ENCODE measurements at regions not wholly inside any gene's neighbourhood (a gene's known extent, or its start where the extent isn't known, plus 50 kb on each side); places are given as distances from the start of the nearest gene placed in this dataset.

DNA sequence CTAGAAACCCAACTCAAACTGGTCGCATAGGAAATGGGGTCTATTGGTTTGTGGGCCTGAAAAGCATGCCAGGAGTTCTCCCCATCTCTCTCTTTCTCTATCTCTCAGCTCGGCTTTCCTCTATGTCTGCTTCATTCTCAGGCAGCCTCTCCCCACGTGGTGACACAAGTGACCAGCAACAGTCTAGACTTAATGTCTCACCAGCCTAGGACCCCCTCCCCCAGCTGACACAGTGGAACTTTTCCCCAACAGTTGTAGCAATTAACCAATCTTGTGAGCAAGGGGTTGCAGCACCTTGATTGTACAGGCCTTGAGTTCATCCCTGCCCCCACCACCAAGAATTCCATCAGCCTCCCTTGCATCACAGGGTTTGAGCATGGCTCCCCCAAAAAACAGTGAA is 159.8 kb upstream of the KIT start:
- 28% methylated on average over 3 of the region's 3 CpGs for whole genome bisulfite sequencing (ENCODE audit: insufficient coverage, low coverage, missing lambda C conversion rate)
- no TSS peak for BruUV-seq (replicated peaks)
- in situ Hi-C loops (cut with MboI): no loop called here

More for the DNA sequence above, 159.8 kb upstream of the KIT start:
- no peaks in the 10 kb centered on the region for H4K20me1 ChIP-seq (replicated peaks; ENCODE audit: control insufficient read depth, insufficient read depth, low read length)
- ATAC-seq (no peak), FAIRE-seq (peak; percentile 11), DNase-seq (ENCODE audit: extremely low read depth in 1 of 4, low spot score in 3 of 4) (no peak)
- no peaks in the 10 kb centered on the region for H3K79me2 ChIP-seq (ENCODE audit: control insufficient read depth, insufficient read depth, low read length)
- intact Hi-C loops (cut with micrococcal nuclease): no loop called here
- no peak overlapping the region for H3K4me2 ChIP-seq (ENCODE audit: insufficient read depth, low read length)
- H3K36me3 ChIP-seq (ENCODE audit: control insufficient read depth, insufficient read depth, low read length): no peaks in the 10 kb centered on the region
- ChIA-PET POLR2A (no interaction called here), CTCF (ENCODE audit: low intra/inter-chr PET ratio) (no interaction called here)
- H3K27me3 ChIP-seq (ENCODE audit: control insufficient read depth in 2 of 2, insufficient read depth in 2 of 2, low read length in 2 of 2): no peaks in the 10 kb centered on the region
- H3K27ac ChIP-seq (ENCODE audit: extremely low read depth, low read depth, low read length): no peak overlapping the region
- TF ChIP-seq KLF16 (IDR thresholded peaks at IDR 0.05): no peak
- no peak for TF ChIP-seq ZFP1 (CRISPR knock-in tag; IDR thresholded peaks at IDR 0.05)
- no peak for TF ChIP-seq POLR2AphosphoS2 (IDR thresholded peaks at IDR 0.05; ENCODE audit: low read length)
- TF ChIP-seq SRSF3 (IDR thresholded peaks at IDR 0.05; ENCODE audit: insufficient read depth, low read length): no peak
- TF ChIP-seq SUPT5H (IDR thresholded peaks at IDR 0.05): no peak
- TF ChIP-seq ZNF165 (CRISPR knock-in tag; IDR thresholded peaks at IDR 0.05; ENCODE audit: borderline replicate concordance): no peak
- TF ChIP-seq RBM39 (optimal IDR thresholded peaks at IDR 0.05; ENCODE audit: low read depth, low read length): no peak
- no peak for TF ChIP-seq SMARCA5 (IDR thresholded peaks at IDR 0.05)
- no peak for TF ChIP-seq FOXJ3 (CRISPR knock-in tag; IDR thresholded peaks at IDR 0.05)
- TF ChIP-seq ZNF175 (CRISPR knock-in tag; IDR thresholded peaks at IDR 0.05; ENCODE audit: low read depth): no peak
- TF ChIP-seq, protein P1, sequence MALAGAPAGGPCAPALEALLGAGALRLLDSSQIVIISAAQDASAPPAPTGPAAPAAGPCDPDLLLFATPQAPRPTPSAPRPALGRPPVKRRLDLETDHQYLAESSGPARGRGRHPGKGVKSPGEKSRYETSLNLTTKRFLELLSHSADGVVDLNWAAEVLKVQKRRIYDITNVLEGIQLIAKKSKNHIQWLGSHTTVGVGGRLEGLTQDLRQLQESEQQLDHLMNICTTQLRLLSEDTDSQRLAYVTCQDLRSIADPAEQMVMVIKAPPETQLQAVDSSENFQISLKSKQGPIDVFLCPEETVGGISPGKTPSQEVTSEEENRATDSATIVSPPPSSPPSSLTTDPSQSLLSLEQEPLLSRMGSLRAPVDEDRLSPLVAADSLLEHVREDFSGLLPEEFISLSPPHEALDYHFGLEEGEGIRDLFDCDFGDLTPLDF (CRISPR knock-in tag; IDR thresholded peaks at IDR 0.05): no peak
- TF ChIP-seq CHD2 (IDR thresholded peaks at IDR 0.05; ENCODE audit: low read depth, low read length): no peak
- H3K4me1 ChIP-seq (replicated peaks in 1 of 2; ENCODE audit: control insufficient read depth in 2 of 2, insufficient read depth in 2 of 2, low read length in 2 of 2): peaks cover 3 to 15% of the 10 kb centered on the region in 2 experiments; a peak in 3 of 5 replicates
- H3K9me1 ChIP-seq (ENCODE audit: control insufficient read depth, insufficient read depth, low read length): no peaks in the 10 kb centered on the region
- no peak overlapping the region for H3K9ac ChIP-seq (ENCODE audit: insufficient read depth in 1 of 2, low read depth in 2 of 2, low read length in 2 of 2)
- no peak overlapping the region for H2AFZ ChIP-seq (ENCODE audit: low read depth, low read length)
- no peak overlapping the region for H3K4me3 ChIP-seq
- H3K9me3 ChIP-seq (replicated peaks; ENCODE audit: control insufficient read depth, insufficient read depth, low read depth, low read length): no peaks in the 10 kb centered on the region
